OCI-LY3 (cell line): ENCODE measurements at regions not wholly inside any gene's neighbourhood (a gene's known extent, or its start where the extent isn't known, plus 50 kb on each side); places are given as distances from the start of the nearest gene placed in this dataset.

Experiments used
- CTCF ChIP-seq: fragments of 200-600, 300-600 bp; sonication (generic); IDR thresholded peaks from 2 replicates; pipeline ENCODE4 v1.5.1; 2014; ENCODE audit warnings: antibody characterized with exemption, low read length, low read depth
- EZH2phosphoT487 ChIP-seq: fragments of 200-600 bp; shearing (Covaris generic); IDR thresholded peaks from 2 replicates; pipeline ENCODE4 v1.6.1; 2018; ENCODE audit warnings: antibody characterized with exemption, mixed run types, low read depth

DNA sequence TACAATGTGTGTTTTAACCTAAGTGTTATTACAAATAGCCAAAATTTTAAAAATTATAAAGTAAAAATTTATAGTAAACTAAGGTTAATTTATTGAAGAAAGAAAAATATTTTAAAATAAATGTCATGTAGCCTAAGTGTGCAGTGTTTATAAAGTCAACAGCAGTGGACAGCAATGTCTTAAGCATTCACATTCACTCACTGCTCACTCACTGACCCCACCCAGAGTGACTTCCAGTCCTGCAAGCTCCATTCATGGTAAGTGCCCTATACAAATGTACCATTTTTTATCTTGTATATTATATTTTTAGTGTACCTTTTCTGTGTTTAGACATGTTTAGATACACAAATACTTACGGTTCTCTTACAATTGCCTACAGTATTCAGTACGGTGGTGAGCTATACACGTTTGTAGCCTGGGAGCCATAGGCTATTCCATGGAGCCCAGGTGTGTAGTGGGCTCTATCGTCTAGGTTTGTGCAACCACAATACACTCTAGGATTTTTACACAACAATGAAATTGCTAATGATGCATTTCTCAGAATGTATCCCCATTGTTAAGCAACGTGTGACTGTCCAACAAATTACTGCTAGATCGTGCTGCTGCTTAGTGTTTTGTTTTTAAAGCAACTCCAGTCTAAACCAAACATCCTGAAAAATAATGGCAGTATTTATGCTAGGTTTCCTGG is 108.9 kb upstream of the NAMPT start:
- no peak for TF ChIP-seq CTCF
- no peak for TF ChIP-seq EZH2phosphoT487
